GM19438 (cell line): ENCODE measurements at regions not wholly inside any gene's neighbourhood (a gene's known extent, or its start where the extent isn't known, plus 50 kb on each side); places are given as distances from the start of the nearest gene placed in this dataset.

Experiments used
- ATAC-seq: cut with Tn5 transposase; IDR thresholded peaks from one replicate; pipeline ENCODE4 v1.9.1; 2021; ENCODE audit warnings: low read depth; ENCODE audit not compliant: unreplicated experiment

GRCh38 chr15:58294681-58295254, 137.0 kb upstream of the LIPC start:
- ATAC-seq, result no peak

GRCh38 chr15:58295637-58296215, 136.1 kb upstream of the LIPC start:
- ATAC-seq, result no peak

- ATAC-seq, result no peak
Measured at GRCh38 chr15:58296276-58296675, 135.5 kb upstream of the LIPC start.

GRCh38 chr15:58297639-58298038, 134.2 kb upstream of the LIPC start:
- ATAC-seq, result no peak

GRCh38 chr15:58298879-58299850, 132.6 kb upstream of the LIPC start:
- ATAC-seq, result no peak

GRCh38 chr15:58302832-58303231, 129.0 kb upstream of the LIPC start:
- ATAC-seq, result no peak

GRCh38 chr15:58303236-58303635, 128.6 kb upstream of the LIPC start:
- ATAC-seq, result no peak

GRCh38 chr15:58306591-58307312, 125.0 kb upstream of the LIPC start:
- no peak for ATAC-seq

- ATAC-seq, result no peak
Measured at GRCh38 chr15:58307313-58307961, 124.4 kb upstream of the LIPC start.

- ATAC-seq, result no peak
Measured at GRCh38 chr15:58308742-58309355, 122.9 kb upstream of the LIPC start.

- ATAC-seq, result no peak
Measured at GRCh38 chr15:58309963-58310928, 121.5 kb upstream of the LIPC start.

- ATAC-seq, result no peak
Measured at GRCh38 chr15:58311556-58311955, 120.2 kb upstream of the LIPC start.

GRCh38 chr15:58312031-58312430, 119.8 kb upstream of the LIPC start:
- no peak for ATAC-seq

GRCh38 chr15:58313304-58313703, 118.5 kb upstream of the LIPC start:
- no peak for ATAC-seq

- no peak for ATAC-seq
Measured at GRCh38 chr15:58313810-58314592, 117.8 kb upstream of the LIPC start.

- ATAC-seq, result no peak
Measured at GRCh38 chr15:58314593-58315216, 117.1 kb upstream of the LIPC start.

- no peak for ATAC-seq
Measured at GRCh38 chr15:58318517-58318916, 113.3 kb upstream of the LIPC start.

GRCh38 chr15:58321034-58321433, 110.8 kb upstream of the LIPC start:
- ATAC-seq, result no peak
